Prostate gland (tissue), 2 donors: ENCODE measurements at regions not wholly inside any gene's neighbourhood (a gene's known extent, or its start where the extent isn't known, plus 50 kb on each side); places are given as distances from the start of the nearest gene placed in this dataset.

ENCODE experiments used
- CTCF ChIP-seq, 4 experiments: fragments of 200-600 bp in 2 of 4; fragments of 450-650 bp in 2 of 4; sonication (generic) in 2 of 4; IDR thresholded peaks; 1 replicate in 3 of 4; 2 replicates in 1 of 4; pipeline ENCODE4 v1.5.1; 2016 to 2019; ENCODE audit warnings: antibody characterized with exemption in 4 of 4, mild to moderate bottlenecking in 2 of 4, moderate library complexity in 2 of 4
- POLR2AphosphoS5 ChIP-seq: sonication (generic); formaldehyde crosslinking; IDR thresholded peaks from one replicate; pipeline ENCODE4 v1.6.1; 2017; ENCODE audit warnings: antibody characterized with exemption

DNA sequence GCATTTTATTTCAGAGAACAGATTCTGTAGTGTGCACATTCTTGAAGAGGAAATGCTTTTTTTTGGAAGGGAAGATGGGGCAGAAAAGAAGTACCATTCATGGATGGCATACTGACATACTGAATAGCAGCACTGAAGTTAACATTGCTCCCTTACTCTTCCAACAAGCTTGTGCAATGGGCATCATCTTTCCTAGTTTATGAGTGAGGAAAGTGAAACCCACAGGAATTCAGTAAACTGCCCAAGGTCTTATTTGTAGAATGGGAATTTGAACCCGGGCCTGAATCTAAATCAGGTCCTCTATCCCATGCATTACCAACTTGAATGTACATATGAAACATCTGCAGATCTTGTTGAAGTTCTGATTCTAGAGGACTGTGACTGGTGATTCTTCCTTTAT, 215.7 kb upstream of the FGGY start:
- TF ChIP-seq CTCF (IDR thresholded peaks at IDR 0.05), result no peak
- TF ChIP-seq POLR2AphosphoS5, result no peak
